ENCODE measurements at regions not wholly inside any gene's neighbourhood (a gene's known extent, or its start where the extent isn't known, plus 50 kb on each side); places are given as distances from the start of the nearest gene placed in this dataset.

- TF ChIP-seq POLR2A (IDR thresholded peaks at IDR 0.05), result no peak
- no peak for TF ChIP-seq CTCF (IDR thresholded peaks at IDR 0.05)
Measured at GRCh38 chr10:8182806-8183205, 128.3 kb downstream of the GATA3 start.
